NCI-H1930 (cell line): ENCODE measurements at regions not wholly inside any gene's neighbourhood (a gene's known extent, or its start where the extent isn't known, plus 50 kb on each side); places are given as distances from the start of the nearest gene placed in this dataset.

Source experiments
- DNase-seq, 2 experiments: peaks; one replicate each; lab custom pipeline; 2025; lab: John Stamatoyannopoulos, UW

GRCh38 chr5:115686738-115687074, 60.9 kb upstream of the TMED7 start:
- DNase-seq = no peak

GRCh38 chr5:115686051-115686737, 60.4 kb upstream of the TMED7 start:
- DNase-seq = no peak

- DNase-seq = no peak
These were observed 59.7 kb upstream of the TMED7 start for GRCh38 chr5:115685490-115685889.

- no peak for DNase-seq
These were observed 58.7 kb upstream of the TMED7 start for GRCh38 chr5:115684513-115685037.

GRCh38 chr5:115683081-115683480, 57.2 kb upstream of the TMED7 start:
- DNase-seq = no peak
